Upper lobe of left lung (tissue), 4 donors: ENCODE measurements at regions not wholly inside any gene's neighbourhood (a gene's known extent, or its start where the extent isn't known, plus 50 kb on each side); places are given as distances from the start of the nearest gene placed in this dataset.

ENCODE experiments used
- POLR2A ChIP-seq, 4 donors: fragments of 450-650 bp; IDR thresholded peaks; one replicate each; pipeline ENCODE4 v1.5.1; 2016 to 2017; ENCODE audit warnings: antibody characterized with exemption in 4 of 4, mild to moderate bottlenecking in 2 of 4
- TF ChIP-seq, protein P1 (sequence below), 6 experiments: fragments of 450-650 bp in 4 of 6; fragments of 200-600 bp in 2 of 6; sonication (generic) in 2 of 6; IDR thresholded peaks; one replicate each; pipeline ENCODE4 v1.5.1; 2016 to 2019; ENCODE audit warnings: antibody characterized with exemption in 6 of 6

DNA sequence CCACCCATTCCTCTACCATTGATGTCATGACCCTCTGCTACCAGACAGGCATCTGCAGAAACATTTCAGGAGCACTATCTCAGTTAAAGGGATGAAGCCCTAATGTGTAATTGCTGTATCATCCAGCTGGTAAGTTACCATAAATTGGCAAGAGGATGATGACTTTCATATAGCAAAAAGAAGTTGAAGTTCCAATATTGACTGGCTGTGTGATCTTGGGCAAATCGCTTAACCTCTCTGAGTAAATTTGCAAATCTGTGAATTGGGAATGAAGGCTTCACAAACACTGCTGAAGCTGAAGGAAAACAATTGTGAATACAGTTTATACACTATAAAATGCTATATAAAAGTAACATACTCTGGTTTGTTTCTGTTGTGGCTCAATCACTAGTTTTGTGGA is 89.5 kb upstream of the PHACTR1 start:
- TF ChIP-seq, protein P1, sequence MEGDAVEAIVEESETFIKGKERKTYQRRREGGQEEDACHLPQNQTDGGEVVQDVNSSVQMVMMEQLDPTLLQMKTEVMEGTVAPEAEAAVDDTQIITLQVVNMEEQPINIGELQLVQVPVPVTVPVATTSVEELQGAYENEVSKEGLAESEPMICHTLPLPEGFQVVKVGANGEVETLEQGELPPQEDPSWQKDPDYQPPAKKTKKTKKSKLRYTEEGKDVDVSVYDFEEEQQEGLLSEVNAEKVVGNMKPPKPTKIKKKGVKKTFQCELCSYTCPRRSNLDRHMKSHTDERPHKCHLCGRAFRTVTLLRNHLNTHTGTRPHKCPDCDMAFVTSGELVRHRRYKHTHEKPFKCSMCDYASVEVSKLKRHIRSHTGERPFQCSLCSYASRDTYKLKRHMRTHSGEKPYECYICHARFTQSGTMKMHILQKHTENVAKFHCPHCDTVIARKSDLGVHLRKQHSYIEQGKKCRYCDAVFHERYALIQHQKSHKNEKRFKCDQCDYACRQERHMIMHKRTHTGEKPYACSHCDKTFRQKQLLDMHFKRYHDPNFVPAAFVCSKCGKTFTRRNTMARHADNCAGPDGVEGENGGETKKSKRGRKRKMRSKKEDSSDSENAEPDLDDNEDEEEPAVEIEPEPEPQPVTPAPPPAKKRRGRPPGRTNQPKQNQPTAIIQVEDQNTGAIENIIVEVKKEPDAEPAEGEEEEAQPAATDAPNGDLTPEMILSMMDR (IDR thresholded peaks at IDR 0.05), result no peak
- TF ChIP-seq POLR2A (IDR thresholded peaks at IDR 0.05), result no peak
